ENCODE measurements at regions not wholly inside any gene's neighbourhood (a gene's known extent, or its start where the extent isn't known, plus 50 kb on each side); places are given as distances from the start of the nearest gene placed in this dataset.

GRCh38 chr13:83975655-83976165, 93.4 kb upstream of the SLITRK1 start:
- no peak for TF ChIP-seq CTCF (IDR thresholded peaks at IDR 0.05)
- TF ChIP-seq EP300 (IDR thresholded peaks at IDR 0.05), result no peak
- Histone ChIP-seq H3K4me3 (no peak overlapping the region), H3K27ac (no peak overlapping the region), H3K36me3 (no peaks in the 10 kb centered on the region), H3K9me3 (no peaks in the 10 kb centered on the region), H3K27me3 (no peaks in the 10 kb centered on the region), H3K4me1 (no peaks in the 10 kb centered on the region)
- intact Hi-C loops (cut with DNase I; ENCODE audit: low total_unique reads), result no loop called here
- DNase-seq, result no peak

- H3K27ac ChIP-seq, result no peak overlapping the region
- H3K4me1 ChIP-seq, result no peaks in the 10 kb centered on the region
- intact Hi-C loops (cut with DNase I; ENCODE audit: low total_unique reads), result no loop called here
- H3K9me3 ChIP-seq, result peaks cover 0 to 4% (median 2%) of the 10 kb centered on the region in 4 donors
- TF ChIP-seq EP300 (IDR thresholded peaks at IDR 0.05) (no peak), POLR2A (IDR thresholded peaks at IDR 0.05) (no peak)
- WGBS, 5 donors, result 47 to 75% (median 70%) methylated on average over 1 of the region's 1 CpG
- DNase-seq, result no peak
- H3K4me3 ChIP-seq, result no peak overlapping the region
- H3K36me3 ChIP-seq, result no peaks in the 10 kb centered on the region
- no peaks in the 10 kb centered on the region for H3K27me3 ChIP-seq
Observed at GRCh38 chr13:83958531-83958930, 76.3 kb upstream of the SLITRK1 start.

- Histone ChIP-seq H3K27me3 (no peaks in the 10 kb centered on the region), H3K27ac (no peak overlapping the region), H3K36me3 (no peaks in the 10 kb centered on the region), H3K4me3 (no peak overlapping the region), H3K9me3 (no peaks in the 10 kb centered on the region), H3K4me1 (no peaks in the 10 kb centered on the region)
- intact Hi-C loops (cut with DNase I; ENCODE audit: low total_unique reads), result no loop called here
- no peak for DNase-seq
- WGBS, 5 donors, result 94 to 99% (median 95%) methylated on average over 3 of the region's 3 CpGs
- TF ChIP-seq POLR2A (IDR thresholded peaks at IDR 0.05) (no peak), EP300 (IDR thresholded peaks at IDR 0.05) (no peak), POLR2AphosphoS5 (IDR thresholded peaks at IDR 0.05) (no peak), CTCF (IDR thresholded peaks at IDR 0.05) (no peak)
Observed at GRCh38 chr13:83955011-83955410, 72.7 kb upstream of the SLITRK1 start.

GRCh38 chr13:83953916-83954315, 71.6 kb upstream of the SLITRK1 start:
- Histone ChIP-seq H3K4me3 (no peak overlapping the region), H3K9me3 (no peaks in the 10 kb centered on the region), H3K4me1 (no peaks in the 10 kb centered on the region), H3K27ac (no peak overlapping the region), H3K36me3 (no peaks in the 10 kb centered on the region), H3K27me3 (no peaks in the 10 kb centered on the region)
- DNase-seq, result no peak
- 87 to 96% (median 92%) methylated on average over 2 of the region's 2 CpGs for WGBS, 5 donors
- TF ChIP-seq EP300 (IDR thresholded peaks at IDR 0.05) (no peak), POLR2A (IDR thresholded peaks at IDR 0.05) (no peak)
- intact Hi-C loops (cut with DNase I; ENCODE audit: low total_unique reads), result no loop called here

- intact Hi-C loops (cut with DNase I; ENCODE audit: low total_unique reads), result no loop called here
- TF ChIP-seq POLR2A (IDR thresholded peaks at IDR 0.05), result no peak
- TF ChIP-seq POLR2AphosphoS5 (IDR thresholded peaks at IDR 0.05), result no peak
- no peak for TF ChIP-seq CTCF (IDR thresholded peaks at IDR 0.05)
- no peak for TF ChIP-seq EP300 (IDR thresholded peaks at IDR 0.05)
- no peak for DNase-seq
- Histone ChIP-seq H3K27ac (no peak overlapping the region), H3K4me3 (no peak overlapping the region), H3K36me3 (no peaks in the 10 kb centered on the region), H3K4me1 (no peaks in the 10 kb centered on the region), H3K9me3 (no peaks in the 10 kb centered on the region), H3K27me3 (no peaks in the 10 kb centered on the region)
- 27 to 47% (median 32%) methylated on average over 1 of the region's 1 CpG for WGBS, 5 donors
Observed at GRCh38 chr13:83950293-83950692, 68.0 kb upstream of the SLITRK1 start.

Data from stomach (tissue), 8 donors.